NOMO-1 (cell line): ENCODE measurements at regions not wholly inside any gene's neighbourhood (a gene's known extent, or its start where the extent isn't known, plus 50 kb on each side); places are given as distances from the start of the nearest gene placed in this dataset.

Experiments
- DNase-seq, 2 experiments: peaks; one replicate each; lab custom pipeline; 2025; ENCODE audit not compliant: unreplicated experiment in 2 of 2; lab: John Stamatoyannopoulos, UW

- DNase-seq: no peak
These were observed 59.4 kb upstream of the HAAO start for GRCh38 chr2:42851740-42852250.

GRCh38 chr2:42851186-42851585, 58.8 kb upstream of the HAAO start:
- no peak for DNase-seq

- no peak for DNase-seq
These were observed 57.8 kb upstream of the HAAO start for GRCh38 chr2:42850016-42850805.

- no peak for DNase-seq
These were observed 56.9 kb upstream of the HAAO start for GRCh38 chr2:42849311-42849710.

GRCh38 chr2:42848726-42849290, 56.4 kb upstream of the HAAO start:
- DNase-seq: no peak

GRCh38 chr2:42848265-42848664, 55.9 kb upstream of the HAAO start:
- no peak for DNase-seq

GRCh38 chr2:42847596-42848151, 55.3 kb upstream of the HAAO start:
- no peak for DNase-seq

- no peak for DNase-seq
These were observed 54.7 kb upstream of the HAAO start for GRCh38 chr2:42846932-42847595.

GRCh38 chr2:42846026-42846425, 53.6 kb upstream of the HAAO start:
- no peak for DNase-seq

GRCh38 chr2:42844901-42845821, 52.8 kb upstream of the HAAO start:
- DNase-seq: no peak

GRCh38 chr2:42844366-42844765, 52.0 kb upstream of the HAAO start:
- no peak for DNase-seq

- no peak for DNase-seq
These were observed 51.2 kb upstream of the HAAO start for GRCh38 chr2:42843611-42844010.

- DNase-seq: no peak
These were observed 50.7 kb upstream of the HAAO start for GRCh38 chr2:42843131-42843530.

GRCh38 chr2:42842466-42842865, 50.1 kb upstream of the HAAO start:
- no peak for DNase-seq
